ENCODE measurements at regions not wholly inside any gene's neighbourhood (a gene's known extent, or its start where the extent isn't known, plus 50 kb on each side); places are given as distances from the start of the nearest gene placed in this dataset.

- Mint-ChIP-seq H3K27me3 (ENCODE audit: low read depth) (no peaks in the 10 kb centered on the region), H3K9me3 (no peaks in the 10 kb centered on the region), H3K36me3 (ENCODE audit: low read depth) (no peaks in the 10 kb centered on the region), H3K27ac (peak overlapping the region in 1 of 3 experiments; percentile 13), H3K4me3 (no peak overlapping the region), H3K4me1 (peaks cover 62% of the 10 kb centered on the region)
- TF ChIP-seq CTCF (IDR thresholded peaks at IDR 0.05; ENCODE audit: unreplicated experiment in 3 of 3): no peak
Observed at GRCh38 chr13:103289681-103290080, 223.5 kb upstream of the SLC10A2 start.

GRCh38 chr13:103288114-103288513 is 221.9 kb upstream of the SLC10A2 start:
- no peak for TF ChIP-seq CTCF (IDR thresholded peaks at IDR 0.05; ENCODE audit: unreplicated experiment in 3 of 3)
- Mint-ChIP-seq H3K27me3 (ENCODE audit: low read depth) (no peaks in the 10 kb centered on the region), H3K9me3 (no peaks in the 10 kb centered on the region), H3K4me1 (peaks cover 62% of the 10 kb centered on the region), H3K36me3 (ENCODE audit: low read depth) (no peaks in the 10 kb centered on the region), H3K4me3 (no peak overlapping the region), H3K27ac (peak overlapping the region in 2 of 3 experiments; percentile 4 to 14)

DNA sequence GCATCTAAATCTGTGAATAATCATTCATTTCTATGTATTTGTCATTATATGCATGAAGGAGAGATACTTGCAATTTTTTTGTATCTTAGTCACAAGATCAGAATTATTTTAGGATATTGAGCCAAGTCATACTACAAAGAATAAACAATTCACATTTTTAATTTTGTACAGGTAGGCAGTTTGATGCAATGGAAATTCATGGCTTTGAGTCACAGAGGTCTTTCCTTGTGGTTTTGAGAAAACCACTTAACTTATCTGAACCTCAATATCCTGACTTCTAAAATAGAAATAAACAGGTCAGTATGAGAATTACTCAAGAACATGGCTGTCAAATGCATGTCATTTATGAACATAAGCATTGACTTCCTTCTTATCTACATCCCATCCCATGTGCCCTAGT is 221.4 kb upstream of the SLC10A2 start:
- H3K4me3 Mint-ChIP-seq: no peak overlapping the region
- no peak for TF ChIP-seq CTCF (IDR thresholded peaks at IDR 0.05; ENCODE audit: unreplicated experiment in 3 of 3)
- no peak overlapping the region for H3K27ac Mint-ChIP-seq
- H3K36me3 Mint-ChIP-seq (ENCODE audit: low read depth): no peaks in the 10 kb centered on the region
- peaks cover 62% of the 10 kb centered on the region for H3K4me1 Mint-ChIP-seq
- no peaks in the 10 kb centered on the region for H3K27me3 Mint-ChIP-seq (ENCODE audit: low read depth)
- no peaks in the 10 kb centered on the region for H3K9me3 Mint-ChIP-seq

- no peak overlapping the region for H3K4me3 Mint-ChIP-seq
- peaks cover 8% of the 10 kb centered on the region for H3K27me3 Mint-ChIP-seq (ENCODE audit: low read depth)
- peak overlapping the region in 2 of 3 experiments; percentile 31 to 58 for H3K27ac Mint-ChIP-seq
- H3K36me3 Mint-ChIP-seq (ENCODE audit: low read depth): no peaks in the 10 kb centered on the region
- TF ChIP-seq CTCF (IDR thresholded peaks at IDR 0.05; ENCODE audit: unreplicated experiment in 3 of 3): no peak
- H3K9me3 Mint-ChIP-seq: no peaks in the 10 kb centered on the region
- H3K4me1 Mint-ChIP-seq: peaks cover 36% of the 10 kb centered on the region
Observed at GRCh38 chr13:103284466-103284865, 218.2 kb upstream of the SLC10A2 start.

DNA sequence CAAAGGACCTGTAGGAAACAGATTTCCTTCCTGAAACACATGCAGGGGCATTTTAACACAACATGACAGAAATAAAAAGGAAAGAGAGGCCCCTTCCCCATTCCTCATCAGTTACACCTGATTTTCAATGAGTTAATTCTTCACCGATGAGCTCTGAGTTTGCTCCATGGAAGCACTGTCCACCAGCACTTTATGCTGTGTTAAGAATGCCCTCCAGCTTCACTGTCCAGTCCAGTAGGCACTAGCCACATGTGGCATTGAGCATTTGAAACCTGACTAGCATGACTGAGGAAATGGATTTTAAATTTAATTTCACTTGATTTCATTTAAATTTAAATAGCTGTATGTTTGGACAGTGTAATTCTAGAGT is 217.2 kb upstream of the SLC10A2 start:
- Mint-ChIP-seq H3K27ac (peak overlapping the region; percentile 10 to 58 (median 47)), H3K4me3 (no peak overlapping the region)

More for the DNA sequence above, 217.2 kb upstream of the SLC10A2 start:
- no peak for TF ChIP-seq CTCF (IDR thresholded peaks at IDR 0.05; ENCODE audit: unreplicated experiment in 3 of 3)
- Mint-ChIP-seq H3K36me3 (ENCODE audit: low read depth) (no peaks in the 10 kb centered on the region), H3K27me3 (ENCODE audit: low read depth) (peaks cover 8% of the 10 kb centered on the region), H3K4me1 (peaks cover 28% of the 10 kb centered on the region), H3K9me3 (no peaks in the 10 kb centered on the region)
